ENCODE measurements at regions not wholly inside any gene's neighbourhood (a gene's known extent, or its start where the extent isn't known, plus 50 kb on each side); places are given as distances from the start of the nearest gene placed in this dataset.

GRCh38 chr11:33957304-33957917 lies 65.5 kb upstream of the LMO2 start:
- TF ChIP-seq, protein P1, sequence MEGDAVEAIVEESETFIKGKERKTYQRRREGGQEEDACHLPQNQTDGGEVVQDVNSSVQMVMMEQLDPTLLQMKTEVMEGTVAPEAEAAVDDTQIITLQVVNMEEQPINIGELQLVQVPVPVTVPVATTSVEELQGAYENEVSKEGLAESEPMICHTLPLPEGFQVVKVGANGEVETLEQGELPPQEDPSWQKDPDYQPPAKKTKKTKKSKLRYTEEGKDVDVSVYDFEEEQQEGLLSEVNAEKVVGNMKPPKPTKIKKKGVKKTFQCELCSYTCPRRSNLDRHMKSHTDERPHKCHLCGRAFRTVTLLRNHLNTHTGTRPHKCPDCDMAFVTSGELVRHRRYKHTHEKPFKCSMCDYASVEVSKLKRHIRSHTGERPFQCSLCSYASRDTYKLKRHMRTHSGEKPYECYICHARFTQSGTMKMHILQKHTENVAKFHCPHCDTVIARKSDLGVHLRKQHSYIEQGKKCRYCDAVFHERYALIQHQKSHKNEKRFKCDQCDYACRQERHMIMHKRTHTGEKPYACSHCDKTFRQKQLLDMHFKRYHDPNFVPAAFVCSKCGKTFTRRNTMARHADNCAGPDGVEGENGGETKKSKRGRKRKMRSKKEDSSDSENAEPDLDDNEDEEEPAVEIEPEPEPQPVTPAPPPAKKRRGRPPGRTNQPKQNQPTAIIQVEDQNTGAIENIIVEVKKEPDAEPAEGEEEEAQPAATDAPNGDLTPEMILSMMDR (conservative IDR thresholded peaks at IDR 0.05; ENCODE audit: low read depth, low read length), result no peak
- TF ChIP-seq EZH2 (IDR thresholded peaks at IDR 0.05; ENCODE audit: borderline replicate concordance, low read depth, low read length, poor library complexity, severe bottlenecking), result no peak
